ENCODE measurements at regions not wholly inside any gene's neighbourhood (a gene's known extent, or its start where the extent isn't known, plus 50 kb on each side); places are given as distances from the start of the nearest gene placed in this dataset.

DNA sequence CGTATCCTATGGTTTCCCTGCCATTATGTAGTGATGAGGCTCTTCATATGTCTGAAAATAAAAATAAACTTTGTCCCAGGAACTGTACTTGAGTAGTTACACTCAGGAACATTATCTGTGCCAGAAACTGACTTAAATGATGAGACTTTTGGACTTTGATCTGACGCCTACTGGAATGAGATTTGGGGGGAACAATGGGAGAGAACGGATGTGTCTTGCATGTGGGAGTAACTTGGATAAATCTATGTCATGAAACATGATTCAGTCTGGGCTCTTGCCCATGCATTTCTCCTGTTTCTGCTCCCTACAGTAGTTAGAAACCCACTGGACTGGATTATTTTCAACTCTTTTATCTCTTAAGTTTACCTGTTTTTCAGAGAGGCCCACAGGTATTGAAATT is 2351.4 kb downstream of the PCDH7 start:
- ChIA-PET RAD21 (ENCODE audit: low non-redundant PET in 1 of 2, low total read pairs in 2 of 2, uncharacterized antibody in 2 of 2, unreplicated experiment in 2 of 2) (no interaction called here), POLR2A (no interaction called here), CTCF (no interaction called here)
- H3K4me1 ChIP-seq (ENCODE audit: control insufficient read depth in 1 of 2, insufficient read depth in 2 of 2, low read length in 2 of 2), result no peaks in the 10 kb centered on the region
- no peaks in the 10 kb centered on the region for H3K36me3 ChIP-seq (ENCODE audit: control insufficient read depth in 1 of 2, insufficient read depth in 2 of 2, low read length in 2 of 2)
- H3K27ac ChIP-seq (ENCODE audit: low read depth, low read length), result no peak overlapping the region
- no peak overlapping the region for H3K4me3 ChIP-seq (replicated peaks in 1 of 2; ENCODE audit: low read depth in 1 of 2, low read length in 2 of 2)
- H3K9me2 ChIP-seq (ENCODE audit: insufficient read depth), result no peaks in the 10 kb centered on the region
- H3K79me2 ChIP-seq (ENCODE audit: insufficient read depth, low read length), result no peaks in the 10 kb centered on the region
- H2AFZ ChIP-seq (ENCODE audit: low read depth, low read length, poor library complexity, severe bottlenecking), result no peak overlapping the region
- H4K20me1 ChIP-seq (ENCODE audit: insufficient read depth), result no peaks in the 10 kb centered on the region
- no TSS peak for BruUV-seq (replicated peaks)
- TF ChIP-seq SRF (IDR thresholded peaks at IDR 0.05; ENCODE audit: low read depth) (no peak), EGR1 (IDR thresholded peaks at IDR 0.05; ENCODE audit: low read depth) (no peak), FOSL1 (IDR thresholded peaks at IDR 0.05; ENCODE audit: low read depth) (no peak), YY1 (IDR thresholded peaks at IDR 0.05; ENCODE audit: extremely low read depth, insufficient replicate concordance, low read depth, low read length) (no peak), POLR2AphosphoS5 (IDR thresholded peaks at IDR 0.05; ENCODE audit: low read depth, low read length) (no peak)
- TF ChIP-seq, protein P1, sequence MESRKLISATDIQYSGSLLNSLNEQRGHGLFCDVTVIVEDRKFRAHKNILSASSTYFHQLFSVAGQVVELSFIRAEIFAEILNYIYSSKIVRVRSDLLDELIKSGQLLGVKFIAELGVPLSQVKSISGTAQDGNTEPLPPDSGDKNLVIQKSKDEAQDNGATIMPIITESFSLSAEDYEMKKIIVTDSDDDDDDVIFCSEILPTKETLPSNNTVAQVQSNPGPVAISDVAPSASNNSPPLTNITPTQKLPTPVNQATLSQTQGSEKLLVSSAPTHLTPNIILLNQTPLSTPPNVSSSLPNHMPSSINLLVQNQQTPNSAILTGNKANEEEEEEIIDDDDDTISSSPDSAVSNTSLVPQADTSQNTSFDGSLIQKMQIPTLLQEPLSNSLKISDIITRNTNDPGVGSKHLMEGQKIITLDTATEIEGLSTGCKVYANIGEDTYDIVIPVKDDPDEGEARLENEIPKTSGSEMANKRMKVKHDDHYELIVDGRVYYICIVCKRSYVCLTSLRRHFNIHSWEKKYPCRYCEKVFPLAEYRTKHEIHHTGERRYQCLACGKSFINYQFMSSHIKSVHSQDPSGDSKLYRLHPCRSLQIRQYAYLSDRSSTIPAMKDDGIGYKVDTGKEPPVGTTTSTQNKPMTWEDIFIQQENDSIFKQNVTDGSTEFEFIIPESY (IDR thresholded peaks at IDR 0.05; ENCODE audit: extremely low read depth, insufficient replicate concordance, low read length), result no peak
- TF ChIP-seq, protein P2, sequence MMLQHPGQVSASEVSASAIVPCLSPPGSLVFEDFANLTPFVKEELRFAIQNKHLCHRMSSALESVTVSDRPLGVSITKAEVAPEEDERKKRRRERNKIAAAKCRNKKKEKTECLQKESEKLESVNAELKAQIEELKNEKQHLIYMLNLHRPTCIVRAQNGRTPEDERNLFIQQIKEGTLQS (IDR thresholded peaks at IDR 0.05), result no peak
- TF ChIP-seq, protein P3, sequence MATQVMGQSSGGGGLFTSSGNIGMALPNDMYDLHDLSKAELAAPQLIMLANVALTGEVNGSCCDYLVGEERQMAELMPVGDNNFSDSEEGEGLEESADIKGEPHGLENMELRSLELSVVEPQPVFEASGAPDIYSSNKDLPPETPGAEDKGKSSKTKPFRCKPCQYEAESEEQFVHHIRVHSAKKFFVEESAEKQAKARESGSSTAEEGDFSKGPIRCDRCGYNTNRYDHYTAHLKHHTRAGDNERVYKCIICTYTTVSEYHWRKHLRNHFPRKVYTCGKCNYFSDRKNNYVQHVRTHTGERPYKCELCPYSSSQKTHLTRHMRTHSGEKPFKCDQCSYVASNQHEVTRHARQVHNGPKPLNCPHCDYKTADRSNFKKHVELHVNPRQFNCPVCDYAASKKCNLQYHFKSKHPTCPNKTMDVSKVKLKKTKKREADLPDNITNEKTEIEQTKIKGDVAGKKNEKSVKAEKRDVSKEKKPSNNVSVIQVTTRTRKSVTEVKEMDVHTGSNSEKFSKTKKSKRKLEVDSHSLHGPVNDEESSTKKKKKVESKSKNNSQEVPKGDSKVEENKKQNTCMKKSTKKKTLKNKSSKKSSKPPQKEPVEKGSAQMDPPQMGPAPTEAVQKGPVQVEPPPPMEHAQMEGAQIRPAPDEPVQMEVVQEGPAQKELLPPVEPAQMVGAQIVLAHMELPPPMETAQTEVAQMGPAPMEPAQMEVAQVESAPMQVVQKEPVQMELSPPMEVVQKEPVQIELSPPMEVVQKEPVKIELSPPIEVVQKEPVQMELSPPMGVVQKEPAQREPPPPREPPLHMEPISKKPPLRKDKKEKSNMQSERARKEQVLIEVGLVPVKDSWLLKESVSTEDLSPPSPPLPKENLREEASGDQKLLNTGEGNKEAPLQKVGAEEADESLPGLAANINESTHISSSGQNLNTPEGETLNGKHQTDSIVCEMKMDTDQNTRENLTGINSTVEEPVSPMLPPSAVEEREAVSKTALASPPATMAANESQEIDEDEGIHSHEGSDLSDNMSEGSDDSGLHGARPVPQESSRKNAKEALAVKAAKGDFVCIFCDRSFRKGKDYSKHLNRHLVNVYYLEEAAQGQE (IDR thresholded peaks at IDR 0.05; ENCODE audit: low read depth), result no peak
- DNase-seq (ENCODE audit: low read depth, low spot score) (no peak), ATAC-seq (no peak)
- intact Hi-C loops (cut with micrococcal nuclease), result no loop called here
- no peaks in the 10 kb centered on the region for H3K27me3 ChIP-seq (ENCODE audit: insufficient read depth, low read length)
- H3K9me3 ChIP-seq (ENCODE audit: control insufficient read depth in 1 of 2, insufficient read depth in 1 of 2, low read depth in 1 of 2, low read length in 2 of 2), result no peaks in the 10 kb centered on the region
- no peak overlapping the region for H3K4me2 ChIP-seq (ENCODE audit: low read length)
- no peak overlapping the region for H3K9ac ChIP-seq (ENCODE audit: low read length)

All from HCT116 (cell line).